HG03439 (cell line): ENCODE measurements at regions not wholly inside any gene's neighbourhood (a gene's known extent, or its start where the extent isn't known, plus 50 kb on each side); places are given as distances from the start of the nearest gene placed in this dataset.
"Not testable (repeated sequence)": the region's sequence is repeated elsewhere in the genome, so short reads cannot be mapped to it uniquely, and the experiment has no call there.

Experiments
- ATAC-seq: cut with Tn5 transposase; IDR thresholded peaks from one replicate; pipeline ENCODE4 v1.9.1; 2021; ENCODE audit warnings: mild to moderate bottlenecking, moderate library complexity; ENCODE audit not compliant: unreplicated experiment

DNA sequence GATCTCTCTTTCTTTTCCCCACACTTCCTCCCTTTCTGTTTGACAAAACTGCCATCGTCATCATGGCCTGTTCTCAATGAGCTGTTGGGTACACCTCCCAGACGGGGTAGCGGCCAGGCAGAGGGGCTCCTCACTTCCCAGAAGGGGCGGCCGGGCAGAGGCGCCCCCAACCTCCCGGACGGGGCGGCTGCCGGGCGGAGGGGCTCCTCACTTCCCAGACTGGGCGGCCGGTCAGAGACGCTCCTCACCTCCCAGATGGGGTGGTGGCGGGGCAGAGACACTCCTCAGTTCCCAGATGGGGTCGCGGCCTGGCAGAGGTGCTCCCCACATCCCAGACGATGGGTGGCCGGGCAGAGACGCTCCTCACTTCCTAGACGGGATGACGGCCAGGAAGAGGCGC is 184.3 kb upstream of the FRMD6 start:
- ATAC-seq = not testable (repeated sequence)

GRCh38 chr14:51468523-51468922 is 183.2 kb upstream of the FRMD6 start:
- no peak for ATAC-seq

- ATAC-seq = no peak
Observed at GRCh38 chr14:51472881-51473280, 178.8 kb upstream of the FRMD6 start.

- ATAC-seq = no peak
Observed at GRCh38 chr14:51473351-51473750, 178.4 kb upstream of the FRMD6 start.

- no peak for ATAC-seq
Observed at GRCh38 chr14:51473808-51474565, 177.7 kb upstream of the FRMD6 start.

GRCh38 chr14:51474854-51475253 is 176.9 kb upstream of the FRMD6 start:
- ATAC-seq = no peak

- no peak for ATAC-seq
Observed at GRCh38 chr14:51478175-51478621, 173.5 kb upstream of the FRMD6 start.

DNA sequence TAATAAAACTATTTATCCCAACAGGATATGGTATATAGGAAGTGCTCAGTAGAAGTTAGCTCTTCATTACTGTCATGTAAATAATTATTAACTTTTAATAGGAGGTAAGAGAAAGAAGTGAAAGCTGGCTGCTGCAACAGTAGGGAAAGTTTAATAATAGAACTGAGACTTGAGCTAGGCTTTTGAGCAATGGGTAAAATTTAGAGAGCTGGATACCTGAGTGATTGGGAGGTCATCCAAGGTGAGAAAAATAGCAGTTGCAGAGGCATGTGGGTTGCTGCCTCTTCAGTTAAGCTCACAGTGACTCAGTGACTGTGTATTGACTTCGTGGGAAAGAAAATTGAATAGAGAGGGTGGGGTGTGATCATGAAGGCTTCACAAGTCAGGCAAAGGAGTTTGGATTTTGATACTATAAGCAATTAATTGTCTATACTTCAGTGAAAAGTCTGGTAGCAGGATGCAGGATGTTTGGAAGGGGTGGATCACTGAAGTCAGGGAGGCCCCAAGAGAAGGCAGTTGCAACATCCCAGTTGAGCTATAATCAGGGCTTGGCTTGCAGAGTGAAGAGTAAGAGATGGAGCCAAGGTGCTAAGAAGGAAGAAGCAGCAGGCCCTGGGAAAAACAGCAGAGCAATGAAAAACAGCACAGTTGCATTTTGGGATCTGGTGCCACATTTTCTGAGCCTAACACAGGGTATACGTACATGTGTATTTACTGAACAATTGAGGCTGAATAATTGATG is 172.0 kb upstream of the FRMD6 start:
- no peak for ATAC-seq

- ATAC-seq = no peak
Observed at GRCh38 chr14:51481643-51482042, 170.1 kb upstream of the FRMD6 start.

GRCh38 chr14:51482102-51482501 is 169.6 kb upstream of the FRMD6 start:
- ATAC-seq = no peak

- ATAC-seq = no peak
Observed at GRCh38 chr14:51484485-51484884, 167.2 kb upstream of the FRMD6 start.

DNA sequence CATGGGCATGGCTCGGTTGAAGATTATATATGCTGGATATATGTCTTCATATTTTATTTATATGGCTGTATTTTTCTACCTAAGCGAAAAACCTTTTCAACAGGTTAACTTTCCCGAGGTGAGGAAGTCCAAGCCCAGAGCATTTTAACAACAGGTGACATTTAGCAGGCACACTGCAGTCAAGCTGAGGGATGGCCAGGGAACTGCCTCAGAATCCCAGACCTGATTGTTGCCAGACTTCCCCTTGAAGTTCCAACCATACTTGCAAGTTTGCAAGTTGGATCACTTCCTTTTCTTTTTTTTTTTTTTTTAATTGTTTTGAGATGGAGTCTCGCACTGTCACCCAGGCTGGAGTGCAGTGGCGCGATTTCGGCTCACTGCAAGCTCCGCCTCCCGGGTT is 166.0 kb upstream of the FRMD6 start:
- ATAC-seq = no peak

DNA sequence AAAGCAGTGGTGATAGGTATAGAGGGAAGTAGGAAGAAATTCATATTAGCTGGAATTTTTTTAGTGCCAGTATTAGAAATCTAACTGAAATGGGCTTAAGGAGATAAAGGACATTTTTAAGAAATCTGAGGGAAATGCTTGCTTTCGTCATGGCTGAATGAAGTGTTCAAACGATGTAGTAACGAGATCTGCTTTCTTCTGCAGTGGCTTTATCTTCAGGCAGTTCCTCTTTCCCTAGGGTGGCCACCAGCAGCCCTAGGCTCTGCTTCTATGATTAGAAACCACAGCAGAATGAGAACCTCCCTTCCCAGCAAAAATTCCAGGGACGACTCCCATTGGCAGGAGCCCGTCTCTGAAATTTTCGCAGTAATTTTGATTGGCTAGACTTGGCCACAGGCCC is 163.9 kb upstream of the FRMD6 start:
- ATAC-seq = no peak

- no peak for ATAC-seq
Observed at GRCh38 chr14:51488569-51489220, 163.0 kb upstream of the FRMD6 start.

DNA sequence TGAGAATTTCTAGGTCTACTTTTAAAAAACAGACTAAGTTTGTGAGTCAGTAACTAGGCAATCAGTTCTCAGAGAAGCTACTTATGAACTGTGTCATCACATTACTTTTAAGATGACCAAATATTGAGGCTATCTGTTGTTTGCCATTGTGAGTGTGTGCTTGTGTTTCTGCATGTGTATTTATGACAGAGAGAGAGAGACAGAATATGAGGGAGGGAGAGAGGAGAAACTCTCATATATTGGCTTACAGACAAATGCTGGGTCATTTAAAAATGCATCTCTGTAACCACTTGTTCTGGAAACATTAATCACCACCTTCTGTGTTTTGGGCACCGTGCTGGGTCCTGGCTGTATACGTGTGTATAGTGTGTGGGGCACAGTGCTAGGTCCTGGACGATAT is 161.5 kb upstream of the FRMD6 start:
- ATAC-seq = no peak

DNA sequence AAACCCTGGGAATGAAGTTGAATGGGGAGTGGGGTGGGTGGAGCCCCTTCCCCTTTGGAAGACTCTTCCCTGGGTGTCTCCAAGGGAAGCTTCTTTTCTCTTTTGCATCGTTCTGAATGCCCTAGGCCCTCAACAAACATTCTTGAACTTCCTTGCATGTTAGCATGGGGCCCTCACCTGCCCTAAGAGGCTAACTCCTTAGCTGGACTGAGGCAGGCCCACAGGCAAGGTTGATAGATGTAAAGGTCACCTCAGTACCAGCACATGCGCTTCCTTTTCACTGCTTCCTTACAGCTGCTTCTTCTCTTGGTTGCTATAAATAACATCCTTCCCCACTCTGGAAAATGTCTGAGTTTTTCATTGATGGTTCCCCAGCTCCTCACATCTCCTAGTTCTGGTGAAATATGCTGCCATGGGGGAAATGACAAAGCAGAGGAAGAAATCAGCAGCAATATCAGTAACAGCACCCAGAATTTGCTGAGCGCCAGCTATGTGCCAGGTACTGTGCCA is 160.6 kb upstream of the FRMD6 start:
- ATAC-seq = no peak

- no peak for ATAC-seq
Observed at GRCh38 chr14:51491776-51492175, 159.9 kb upstream of the FRMD6 start.

DNA sequence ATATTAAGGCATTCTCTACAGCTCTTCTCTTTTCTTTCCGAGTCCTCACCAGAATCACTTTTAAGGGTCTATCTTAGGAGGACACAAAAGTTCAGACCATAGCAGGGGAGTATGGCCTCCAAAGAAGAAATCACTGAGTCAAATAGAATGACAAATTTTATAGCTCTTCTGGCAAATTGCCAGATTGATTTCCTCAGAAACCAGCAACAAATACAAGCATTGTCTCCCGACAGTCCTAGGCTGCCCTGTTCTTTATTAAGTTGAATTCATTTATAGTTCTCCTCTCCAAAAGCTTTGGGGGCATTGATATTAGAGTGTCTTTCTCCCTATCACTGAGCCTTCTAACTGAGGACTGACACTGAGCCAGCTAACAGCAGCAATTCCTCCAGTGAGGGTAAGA is 156.4 kb upstream of the FRMD6 start:
- ATAC-seq = no peak

DNA sequence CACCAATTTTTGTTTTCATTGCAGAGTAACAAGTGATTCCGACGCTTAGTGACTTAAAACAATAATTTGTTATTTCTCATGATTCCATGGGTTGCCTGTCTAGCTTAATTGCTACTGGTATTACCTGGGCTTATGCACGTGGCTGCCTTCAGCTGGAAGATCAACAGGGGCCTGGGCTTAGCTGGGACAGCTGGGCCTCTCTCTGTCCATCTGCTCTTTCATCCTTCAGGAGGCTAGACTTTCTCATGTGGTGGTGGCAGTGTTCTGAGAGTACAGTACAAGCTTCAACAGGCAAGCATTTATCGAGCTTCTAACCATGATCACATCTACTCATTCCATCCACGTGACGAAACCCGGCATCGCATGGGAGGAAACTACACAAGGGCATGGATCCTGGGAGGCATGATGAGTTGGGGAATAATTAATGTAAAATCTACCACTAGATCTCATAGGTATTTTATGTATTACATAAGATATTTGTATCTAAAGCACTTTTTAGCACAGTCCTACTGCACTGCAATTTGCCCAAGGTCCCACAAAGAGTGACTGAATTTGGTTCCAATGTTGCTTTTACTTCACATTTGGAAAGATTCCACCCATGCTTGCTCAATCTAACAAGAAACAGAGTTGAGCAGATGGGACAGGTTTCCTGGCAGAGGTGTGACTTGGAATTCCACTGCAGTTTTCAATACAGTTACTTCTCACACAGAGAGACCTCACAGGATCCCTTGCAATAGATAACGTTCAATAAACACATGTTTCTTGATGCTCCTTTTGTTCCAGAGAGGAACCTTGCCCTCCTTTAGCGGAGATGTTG is 153.1 kb upstream of the FRMD6 start:
- no peak for ATAC-seq

GRCh38 chr14:51500776-51501175 is 150.9 kb upstream of the FRMD6 start:
- no peak for ATAC-seq

GRCh38 chr14:51501746-51502145 is 150.0 kb upstream of the FRMD6 start:
- no peak for ATAC-seq
